Skeletal muscle satellite cell (primary cell): ENCODE measurements at regions not wholly inside any gene's neighbourhood (a gene's known extent, or its start where the extent isn't known, plus 50 kb on each side); places are given as distances from the start of the nearest gene placed in this dataset.

ENCODE experiments used
- H3K27me3 ChIP-seq: 2 replicates; pipeline ENCODE4 v1.7.0; 2013; ENCODE audit warnings: low read length; ENCODE audit not compliant: control insufficient read depth, insufficient read depth
- H3K36me3 ChIP-seq: 2 replicates; pipeline ENCODE4 v1.7.0; 2013; ENCODE audit warnings: mild to moderate bottlenecking, control low read depth, low read length; ENCODE audit not compliant: insufficient read depth
- H3K4me1 ChIP-seq: 2 replicates; pipeline ENCODE4 v1.7.0; 2013; ENCODE audit warnings: low read length; ENCODE audit not compliant: control insufficient read depth, insufficient read depth
- H3K4me2 ChIP-seq: 2 replicates; pipeline ENCODE4 v1.7.0; 2013; ENCODE audit warnings: mild to moderate bottlenecking, low read length
- H3K4me3 ChIP-seq: 2 replicates; pipeline ENCODE4 v1.7.0; 2013; ENCODE audit warnings: low read length
- H3K9ac ChIP-seq: 2 replicates; pipeline ENCODE4 v1.7.0; 2013; ENCODE audit warnings: mild to moderate bottlenecking, low read depth, low read length, moderate library complexity
- H3K9me3 ChIP-seq: replicated peaks from 2 replicates; pipeline ENCODE4 v1.7.0; 2013; ENCODE audit warnings: mild to moderate bottlenecking, control low read depth, low read length

DNA sequence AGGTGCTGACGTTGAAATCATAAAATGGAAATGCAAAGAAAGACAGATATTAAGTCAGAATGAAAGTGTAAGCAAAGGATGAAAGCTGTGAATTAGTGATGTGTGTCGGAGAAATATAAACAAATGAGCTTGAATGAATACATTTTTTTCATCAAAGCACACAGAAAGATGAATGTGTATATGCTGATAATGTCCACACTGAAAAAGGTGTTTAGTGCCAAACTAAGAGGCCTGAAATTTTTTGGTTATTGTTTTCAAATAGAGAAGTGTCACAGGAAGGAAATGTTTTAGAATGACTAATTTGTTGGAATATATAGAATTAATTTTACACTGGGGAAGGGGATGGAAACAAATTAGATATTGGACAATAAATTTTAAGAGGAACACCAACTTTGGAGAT lies 1217.6 kb downstream of the PCDH18 start:
- Histone ChIP-seq H3K4me2 (no peak overlapping the region), H3K4me1 (no peaks in the 10 kb centered on the region), H3K9me3 (no peaks in the 10 kb centered on the region), H3K36me3 (no peaks in the 10 kb centered on the region), H3K27me3 (no peaks in the 10 kb centered on the region), H3K9ac (no peak overlapping the region), H3K4me3 (no peak overlapping the region)

DNA sequence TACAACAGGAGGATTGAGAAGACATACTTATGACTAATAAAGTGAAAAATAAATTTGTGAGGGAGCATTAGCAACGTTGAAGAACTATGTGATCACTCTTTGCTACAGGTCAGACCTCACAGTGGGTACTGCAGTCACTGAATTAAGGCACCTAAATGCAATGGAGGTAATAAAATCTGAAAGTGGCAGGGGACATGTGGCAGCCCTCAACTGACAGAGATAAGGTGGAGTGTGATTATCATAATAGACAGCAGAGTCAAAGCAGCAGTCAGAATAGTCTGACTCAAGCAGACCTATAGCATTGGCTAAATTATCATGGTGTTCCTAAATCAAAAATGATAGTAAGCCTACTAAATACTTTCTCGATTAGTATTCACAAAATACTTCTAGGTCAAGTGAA lies 1220.5 kb downstream of the PCDH18 start:
- H3K36me3 ChIP-seq, result no peaks in the 10 kb centered on the region
- no peak overlapping the region for H3K4me2 ChIP-seq
- no peak overlapping the region for H3K9ac ChIP-seq
- no peak overlapping the region for H3K4me3 ChIP-seq
- no peaks in the 10 kb centered on the region for H3K4me1 ChIP-seq
- no peaks in the 10 kb centered on the region for H3K27me3 ChIP-seq
- no peaks in the 10 kb centered on the region for H3K9me3 ChIP-seq

DNA sequence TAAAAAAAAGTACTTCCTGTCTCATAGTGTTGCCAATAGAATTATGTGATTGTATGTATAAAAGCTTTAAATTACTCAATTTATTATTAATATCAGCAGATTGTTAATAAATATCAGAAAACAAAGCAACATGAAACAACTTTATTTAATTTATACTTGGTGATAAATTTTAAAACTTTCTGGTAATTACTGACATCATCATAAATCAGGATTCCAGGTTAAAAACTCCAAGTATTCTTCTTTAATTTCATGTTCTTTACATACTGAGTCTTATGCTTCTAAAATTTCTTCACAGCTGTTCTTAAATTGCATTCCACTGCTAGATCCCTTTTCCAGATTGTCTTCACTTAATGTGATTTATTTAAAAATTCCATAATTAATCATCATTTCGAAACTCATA lies 1224.5 kb downstream of the PCDH18 start:
- H3K4me2 ChIP-seq, result no peak overlapping the region
- H3K4me1 ChIP-seq, result no peaks in the 10 kb centered on the region
- no peaks in the 10 kb centered on the region for H3K36me3 ChIP-seq
- no peak overlapping the region for H3K9ac ChIP-seq
- no peaks in the 10 kb centered on the region for H3K27me3 ChIP-seq
- no peaks in the 10 kb centered on the region for H3K9me3 ChIP-seq
- H3K4me3 ChIP-seq, result no peak overlapping the region

DNA sequence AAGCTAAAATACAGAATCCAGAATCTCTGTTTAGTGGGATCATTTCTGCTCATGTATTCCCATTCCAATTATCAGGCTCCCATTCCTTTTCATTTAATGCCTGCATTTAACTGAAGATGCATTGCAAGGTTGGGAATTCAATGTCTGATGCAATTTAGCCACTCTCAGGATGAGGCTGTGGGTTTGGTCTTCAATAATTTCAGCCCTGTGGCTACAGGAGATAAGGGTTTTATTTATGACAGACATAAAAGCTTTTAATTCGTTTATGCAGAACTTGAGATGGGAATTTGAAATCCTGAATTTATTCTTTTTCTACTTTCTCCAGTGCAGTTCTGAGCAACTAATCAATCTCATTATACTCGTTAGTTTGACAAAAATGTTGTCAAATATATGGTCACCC lies 1225.9 kb downstream of the PCDH18 start:
- Histone ChIP-seq H3K4me2 (no peak overlapping the region), H3K4me3 (no peak overlapping the region), H3K27me3 (no peaks in the 10 kb centered on the region), H3K4me1 (no peaks in the 10 kb centered on the region), H3K9ac (no peak overlapping the region), H3K36me3 (no peaks in the 10 kb centered on the region), H3K9me3 (no peaks in the 10 kb centered on the region)

DNA sequence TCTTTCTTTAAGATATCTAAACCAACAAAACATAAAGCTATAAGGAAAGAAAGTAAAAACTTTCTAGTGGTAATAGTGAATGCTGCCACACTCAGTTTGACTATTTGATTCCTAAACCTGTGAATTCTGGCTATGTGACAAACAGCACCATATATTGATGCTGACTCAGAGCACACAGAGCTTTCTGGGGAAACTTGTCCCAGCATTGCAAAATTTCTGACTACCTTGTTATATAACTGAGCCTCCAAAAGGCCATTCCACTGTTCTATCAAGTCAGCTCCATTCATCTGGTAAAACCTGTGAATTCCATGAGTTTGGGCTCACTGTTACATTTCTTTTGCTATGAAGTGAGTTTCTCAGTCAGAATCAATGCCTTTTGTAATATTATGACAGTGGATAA lies 1229.7 kb downstream of the PCDH18 start:
- Histone ChIP-seq H3K36me3 (no peaks in the 10 kb centered on the region), H3K9me3 (no peaks in the 10 kb centered on the region), H3K9ac (no peak overlapping the region), H3K27me3 (no peaks in the 10 kb centered on the region), H3K4me3 (no peak overlapping the region), H3K4me2 (no peak overlapping the region), H3K4me1 (no peaks in the 10 kb centered on the region)

DNA sequence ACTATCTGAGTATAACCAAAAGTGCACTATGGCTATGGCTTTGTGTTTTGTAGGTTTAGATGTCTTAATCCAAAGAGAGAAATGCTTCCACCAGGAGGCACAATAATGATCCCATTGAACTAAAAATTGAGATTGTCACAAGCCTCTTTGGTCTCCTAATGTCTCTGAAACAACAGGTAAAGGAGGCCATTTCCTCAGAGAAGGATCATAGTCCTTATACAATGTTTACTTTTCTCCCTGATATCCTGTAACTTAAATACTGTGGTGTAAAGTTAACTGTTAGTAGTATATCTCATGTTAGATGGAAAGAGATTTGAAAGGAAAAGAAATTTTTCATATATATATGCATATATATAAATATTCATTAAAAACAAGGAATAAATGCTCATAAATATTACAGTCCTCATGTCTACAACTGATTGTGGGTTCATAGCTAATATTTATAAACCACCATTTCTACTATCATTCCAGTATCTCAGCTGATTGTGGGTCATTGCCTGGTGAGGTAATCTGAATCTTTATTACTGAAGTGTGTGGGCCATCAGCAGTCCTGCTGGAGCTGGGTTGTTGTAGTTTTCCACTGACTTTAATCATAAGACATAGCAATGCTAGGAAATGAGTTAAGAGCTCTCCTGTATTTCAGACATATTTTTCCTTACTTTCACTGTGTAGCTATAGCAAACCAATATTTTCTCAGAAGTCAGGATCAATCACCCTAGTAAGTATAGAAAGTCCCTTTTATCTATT lies 1230.4 kb downstream of the PCDH18 start:
- Histone ChIP-seq H3K36me3 (no peaks in the 10 kb centered on the region), H3K4me3 (no peak overlapping the region), H3K9me3 (no peaks in the 10 kb centered on the region), H3K4me2 (no peak overlapping the region), H3K4me1 (no peaks in the 10 kb centered on the region), H3K27me3 (no peaks in the 10 kb centered on the region), H3K9ac (no peak overlapping the region)

DNA sequence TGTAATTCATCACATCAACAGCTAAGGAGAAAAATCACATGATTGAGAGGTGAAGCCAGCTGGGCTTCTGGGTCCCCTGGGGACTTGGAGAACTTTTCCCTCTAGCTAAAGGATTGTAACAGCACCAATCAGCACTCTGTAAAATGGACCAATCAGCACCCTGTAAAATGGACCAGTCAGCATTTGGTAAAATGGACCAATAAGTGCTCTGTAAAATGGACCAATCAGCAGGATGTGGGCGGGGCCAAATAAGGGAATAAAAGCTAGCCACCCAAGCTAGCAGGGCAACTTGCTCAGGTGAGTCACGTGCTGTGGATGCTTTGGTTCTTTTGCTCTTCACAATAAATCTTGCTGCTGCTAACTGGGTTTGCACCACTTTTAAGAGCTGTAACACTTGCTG lies 1248.3 kb downstream of the PCDH18 start:
- H3K4me3 ChIP-seq, result no peak overlapping the region
- no peaks in the 10 kb centered on the region for H3K36me3 ChIP-seq
- no peak overlapping the region for H3K9ac ChIP-seq
- no peaks in the 10 kb centered on the region for H3K4me1 ChIP-seq
- H3K27me3 ChIP-seq, result no peaks in the 10 kb centered on the region
- no peaks in the 10 kb centered on the region for H3K9me3 ChIP-seq
- H3K4me2 ChIP-seq, result no peak overlapping the region

DNA sequence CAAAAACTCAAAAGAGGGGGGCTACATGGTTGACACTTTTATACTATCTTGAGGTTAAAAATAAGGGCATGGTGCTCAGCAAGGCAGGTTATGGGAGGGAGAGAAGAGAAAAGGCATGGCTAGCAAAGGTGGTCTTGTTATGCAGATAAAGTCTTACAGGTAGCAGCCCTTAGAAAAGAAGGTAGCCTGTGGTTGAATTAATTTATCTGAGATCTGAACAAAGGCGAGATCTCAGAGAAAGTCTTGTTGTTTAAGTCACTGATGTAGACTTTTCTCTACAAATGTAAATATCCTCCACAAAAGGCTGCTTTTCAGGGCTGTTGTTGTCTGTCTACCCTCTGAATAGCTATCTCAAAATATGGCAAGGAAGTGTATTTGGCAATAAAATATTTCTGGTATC lies 1250.4 kb downstream of the PCDH18 start:
- Histone ChIP-seq H3K9ac (no peak overlapping the region), H3K36me3 (no peaks in the 10 kb centered on the region), H3K9me3 (no peaks in the 10 kb centered on the region), H3K27me3 (no peaks in the 10 kb centered on the region), H3K4me2 (no peak overlapping the region), H3K4me1 (no peaks in the 10 kb centered on the region), H3K4me3 (no peak overlapping the region)

DNA sequence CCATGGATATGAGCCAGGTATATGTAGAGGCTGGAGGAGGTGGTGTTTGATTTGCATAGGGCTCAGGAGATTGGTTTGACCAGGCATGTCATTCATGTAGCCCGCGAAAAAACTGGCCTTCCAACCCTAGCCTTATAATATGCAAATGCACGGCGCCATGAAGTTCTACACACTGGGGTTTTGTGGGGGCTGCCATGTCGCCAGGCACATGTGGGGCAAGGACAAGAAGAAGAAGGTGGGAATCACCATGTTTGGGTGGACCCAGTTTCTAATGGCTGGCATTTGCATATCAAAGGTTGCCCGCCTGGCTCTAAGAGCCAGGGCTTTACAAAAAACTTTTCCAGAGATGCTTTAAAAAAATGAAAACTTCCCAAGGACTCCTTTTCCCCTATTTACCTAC lies 1251.0 kb downstream of the PCDH18 start:
- no peaks in the 10 kb centered on the region for H3K27me3 ChIP-seq
- no peaks in the 10 kb centered on the region for H3K4me1 ChIP-seq
- H3K9ac ChIP-seq, result no peak overlapping the region
- no peaks in the 10 kb centered on the region for H3K36me3 ChIP-seq
- H3K4me2 ChIP-seq, result no peak overlapping the region
- no peaks in the 10 kb centered on the region for H3K9me3 ChIP-seq
- no peak overlapping the region for H3K4me3 ChIP-seq

DNA sequence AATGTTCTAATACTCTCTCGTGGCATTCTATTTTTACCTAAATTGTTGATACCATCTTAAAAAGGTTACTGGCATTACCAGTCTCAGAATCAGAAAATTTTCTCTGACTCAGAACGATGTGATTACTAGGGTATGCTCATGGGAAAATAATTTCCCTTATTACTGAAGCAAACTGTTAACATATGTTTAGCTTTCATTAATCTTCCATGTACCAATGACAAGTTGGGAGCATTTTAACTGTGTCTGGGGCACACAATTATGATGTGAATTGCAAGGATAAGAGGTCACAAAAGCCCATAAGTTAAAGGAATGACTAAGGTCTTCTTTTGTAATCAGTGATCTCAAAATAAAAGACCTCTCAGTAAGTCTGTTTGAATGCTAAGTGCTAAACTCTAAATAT lies 1254.6 kb downstream of the PCDH18 start:
- Histone ChIP-seq H3K4me1 (no peaks in the 10 kb centered on the region), H3K9me3 (no peaks in the 10 kb centered on the region), H3K36me3 (no peaks in the 10 kb centered on the region), H3K4me2 (no peak overlapping the region), H3K27me3 (no peaks in the 10 kb centered on the region), H3K9ac (no peak overlapping the region), H3K4me3 (no peak overlapping the region)

DNA sequence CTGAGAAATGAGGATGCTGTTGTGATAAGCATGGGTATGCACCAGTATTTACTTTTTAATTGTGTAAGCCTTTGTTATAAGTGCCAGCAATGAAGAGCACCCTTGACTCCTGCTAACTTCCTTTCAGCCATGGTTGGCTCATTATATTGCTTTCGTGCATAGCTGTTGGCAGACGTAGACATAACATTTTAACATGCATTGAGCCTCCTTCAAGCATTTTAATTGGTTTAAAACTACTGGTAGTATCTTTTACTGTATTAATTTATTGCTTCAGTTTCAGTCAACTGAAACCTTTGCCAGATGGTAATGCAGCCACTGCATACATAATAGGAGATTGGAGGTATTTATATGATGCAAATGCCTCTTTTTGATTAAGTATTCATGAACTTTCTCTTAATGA lies 1285.4 kb downstream of the PCDH18 start:
- Histone ChIP-seq H3K4me2 (no peak overlapping the region), H3K9ac (no peak overlapping the region), H3K4me1 (no peaks in the 10 kb centered on the region), H3K36me3 (no peaks in the 10 kb centered on the region), H3K4me3 (no peak overlapping the region), H3K9me3 (no peaks in the 10 kb centered on the region), H3K27me3 (no peaks in the 10 kb centered on the region)

DNA sequence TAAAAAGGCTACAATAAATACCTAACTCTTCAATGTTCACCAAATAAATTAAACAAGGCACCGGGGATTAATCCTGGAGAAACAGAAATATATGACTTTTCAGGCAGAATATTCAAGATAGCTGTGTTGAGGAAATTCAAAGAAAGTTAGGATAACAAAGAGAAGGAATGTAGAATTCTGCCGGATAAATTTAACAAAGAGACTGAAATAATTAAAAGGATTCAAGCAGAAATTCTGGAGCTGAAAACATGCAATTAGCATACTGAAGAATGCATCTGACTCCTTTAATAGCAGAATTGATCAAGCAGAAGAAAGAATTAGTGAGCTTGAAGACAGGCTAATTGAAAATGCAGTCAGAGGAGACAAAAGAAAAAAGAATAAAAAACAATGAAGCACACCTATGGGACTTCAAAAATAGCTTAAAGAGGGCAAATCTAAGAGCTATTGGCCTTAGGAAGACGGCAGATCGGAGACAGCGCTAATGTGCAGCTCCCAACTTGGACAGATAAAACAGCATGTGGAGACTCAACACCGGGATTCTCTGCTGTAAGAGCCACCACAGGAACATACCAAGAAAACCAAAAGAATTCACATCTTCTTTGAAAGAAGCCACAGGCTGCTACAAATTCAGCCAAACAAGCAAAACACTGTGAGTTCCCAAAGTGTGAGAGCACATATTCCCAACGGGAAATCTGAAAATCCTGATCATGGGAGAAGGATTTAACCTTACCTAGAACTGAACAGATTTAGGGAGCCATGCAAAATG lies 1290.9 kb downstream of the PCDH18 start:
- Histone ChIP-seq H3K36me3 (no peaks in the 10 kb centered on the region), H3K4me1 (no peaks in the 10 kb centered on the region), H3K4me3 (no peak overlapping the region), H3K9ac (no peak overlapping the region), H3K27me3 (no peaks in the 10 kb centered on the region), H3K4me2 (no peak overlapping the region), H3K9me3 (no peaks in the 10 kb centered on the region)
